ENCODE measurements at regions not wholly inside any gene's neighbourhood (a gene's known extent, or its start where the extent isn't known, plus 50 kb on each side); places are given as distances from the start of the nearest gene placed in this dataset.

- H3K9me3 ChIP-seq: peaks cover 0 to 1% (median 0%) of the 10 kb centered on the region in 4 donors
- no peak overlapping the region for H3K4me3 ChIP-seq
- no peaks in the 10 kb centered on the region for H3K27me3 ChIP-seq
- no peaks in the 10 kb centered on the region for H3K4me1 ChIP-seq
- no peak for TF ChIP-seq CTCF (IDR thresholded peaks at IDR 0.05)
- no peak for TF ChIP-seq EP300 (IDR thresholded peaks at IDR 0.05)
- no peak for TF ChIP-seq POLR2A (IDR thresholded peaks at IDR 0.05)
- H3K27ac ChIP-seq: no peak overlapping the region
- no peaks in the 10 kb centered on the region for H3K36me3 ChIP-seq
- WGBS, 2 donors: 38 to 47% methylated on average over 5 of the region's 5 CpGs
- no peak for DNase-seq (ENCODE audit: low spot score in 2 of 2)
These were observed 927.0 kb downstream of the SLC16A7 start for GRCh38 chr12:60522684-60523400.

- no peaks in the 10 kb centered on the region for H3K4me1 ChIP-seq
- DNase-seq (ENCODE audit: low spot score in 2 of 2): no peak
- TF ChIP-seq EP300 (IDR thresholded peaks at IDR 0.05) (no peak), CTCF (IDR thresholded peaks at IDR 0.05) (no peak), POLR2A (IDR thresholded peaks at IDR 0.05) (no peak)
- no peaks in the 10 kb centered on the region for H3K36me3 ChIP-seq
- H3K4me3 ChIP-seq: no peak overlapping the region
- 94 to 95% methylated on average over 1 of the region's 1 CpG for WGBS, 2 donors
- no peaks in the 10 kb centered on the region for H3K27me3 ChIP-seq
- H3K27ac ChIP-seq: no peak overlapping the region
- H3K9me3 ChIP-seq: no peaks in the 10 kb centered on the region
These were observed 933.4 kb downstream of the SLC16A7 start for GRCh38 chr12:60529261-60529660.

GRCh38 chr12:60529723-60530122 lies 933.9 kb downstream of the SLC16A7 start:
- Histone ChIP-seq H3K9me3 (no peaks in the 10 kb centered on the region), H3K4me1 (no peaks in the 10 kb centered on the region), H3K27me3 (no peaks in the 10 kb centered on the region), H3K36me3 (no peaks in the 10 kb centered on the region), H3K27ac (no peak overlapping the region), H3K4me3 (no peak overlapping the region)
- TF ChIP-seq POLR2A (IDR thresholded peaks at IDR 0.05) (no peak), EP300 (IDR thresholded peaks at IDR 0.05) (no peak), CTCF (IDR thresholded peaks at IDR 0.05) (no peak)
- no peak for DNase-seq (ENCODE audit: low spot score in 2 of 2)
- 79% methylated on average over 1 of the region's 1 CpG; no CpG with 5 or more reads in 1 of the 2 donors for WGBS, 2 donors

GRCh38 chr12:60535363-60535762 lies 939.5 kb downstream of the SLC16A7 start:
- Histone ChIP-seq H3K36me3 (no peaks in the 10 kb centered on the region), H3K9me3 (no peaks in the 10 kb centered on the region), H3K27me3 (no peaks in the 10 kb centered on the region), H3K27ac (no peak overlapping the region), H3K4me1 (no peaks in the 10 kb centered on the region), H3K4me3 (no peak overlapping the region)
- no peak for TF ChIP-seq CTCF (IDR thresholded peaks at IDR 0.05)
- no peak for TF ChIP-seq POLR2A (IDR thresholded peaks at IDR 0.05)
- no peak for TF ChIP-seq EP300 (IDR thresholded peaks at IDR 0.05)
- DNase-seq (ENCODE audit: low spot score in 2 of 2): no peak

GRCh38 chr12:60539592-60539991 lies 943.8 kb downstream of the SLC16A7 start:
- no peak overlapping the region for H3K4me3 ChIP-seq

More at GRCh38 chr12:60539592-60539991, 943.8 kb downstream of the SLC16A7 start:
- no peak for DNase-seq (ENCODE audit: low spot score in 2 of 2)
- Histone ChIP-seq H3K27me3 (no peaks in the 10 kb centered on the region), H3K27ac (no peak overlapping the region), H3K4me1 (no peaks in the 10 kb centered on the region), H3K9me3 (no peaks in the 10 kb centered on the region), H3K36me3 (no peaks in the 10 kb centered on the region)
- TF ChIP-seq POLR2A (IDR thresholded peaks at IDR 0.05) (no peak), CTCF (IDR thresholded peaks at IDR 0.05) (no peak), EP300 (IDR thresholded peaks at IDR 0.05) (no peak)
- 57 to 59% methylated on average over 5 of the region's 5 CpGs for WGBS, 2 donors
